HG02763 (cell line): ENCODE measurements at regions not wholly inside any gene's neighbourhood (a gene's known extent, or its start where the extent isn't known, plus 50 kb on each side); places are given as distances from the start of the nearest gene placed in this dataset.

Experiments used
- ATAC-seq: cut with Tn5 transposase; IDR thresholded peaks from one replicate; pipeline ENCODE4 v1.9.1; 2021; ENCODE audit warnings: mild to moderate bottlenecking, moderate library complexity; ENCODE audit not compliant: unreplicated experiment

DNA sequence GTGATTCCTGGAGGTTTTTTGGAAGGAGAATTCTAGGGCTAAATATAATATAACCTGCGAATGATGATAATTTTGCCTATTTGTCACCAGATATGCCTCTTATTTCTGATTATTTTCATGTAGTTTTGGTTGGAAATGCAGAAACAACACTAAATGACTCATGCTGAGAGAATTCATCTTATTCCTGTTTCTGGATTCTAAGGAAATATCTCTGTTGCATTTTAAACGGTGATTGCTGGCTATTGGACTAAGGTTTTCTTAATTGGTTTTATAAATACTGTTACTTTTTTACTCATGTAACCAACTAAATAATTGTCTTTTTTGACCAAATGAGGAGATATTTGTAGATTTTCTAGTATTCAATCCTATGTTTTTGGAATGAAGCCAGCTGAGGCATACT is 204.9 kb upstream of the NPSR1 start:
- no peak for ATAC-seq

DNA sequence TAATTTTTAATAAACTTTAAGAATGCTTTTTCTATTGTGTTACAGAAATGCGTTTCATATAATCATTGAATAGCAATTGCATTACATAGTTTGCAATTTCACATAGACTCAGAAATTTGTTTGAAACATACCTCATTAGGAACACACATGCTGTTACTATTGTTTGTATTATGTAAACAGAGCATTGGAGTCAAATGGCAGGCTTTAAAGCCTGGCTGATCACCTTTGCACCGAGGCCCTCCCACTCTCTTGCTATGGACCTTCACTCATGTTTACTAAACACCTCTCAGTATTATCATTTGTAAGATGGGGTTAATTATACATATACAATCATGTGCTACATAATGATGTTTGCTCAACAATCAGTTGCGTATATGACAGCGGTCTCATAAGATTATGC is 203.6 kb upstream of the NPSR1 start:
- ATAC-seq, result no peak

DNA sequence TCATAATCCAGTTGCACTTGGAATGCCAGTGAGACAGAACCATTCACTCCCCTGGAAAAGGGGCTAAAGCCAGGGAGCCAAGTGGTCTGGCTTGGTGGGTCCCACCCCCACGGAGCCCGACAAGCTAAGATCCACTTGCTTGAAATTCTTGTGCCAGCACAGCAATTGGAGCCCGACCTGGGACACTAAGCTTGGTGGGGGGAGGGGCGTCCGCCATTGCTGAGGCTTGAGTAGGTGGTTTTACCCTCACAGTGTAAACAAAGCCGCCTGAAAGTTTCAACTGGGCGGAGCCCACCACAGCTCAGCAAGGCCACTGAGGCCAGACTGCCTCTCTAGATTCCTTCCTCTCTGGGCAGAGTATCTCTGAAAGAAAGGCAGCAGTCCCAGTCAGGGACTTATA is 200.7 kb upstream of the NPSR1 start:
- ATAC-seq, result no peak

DNA sequence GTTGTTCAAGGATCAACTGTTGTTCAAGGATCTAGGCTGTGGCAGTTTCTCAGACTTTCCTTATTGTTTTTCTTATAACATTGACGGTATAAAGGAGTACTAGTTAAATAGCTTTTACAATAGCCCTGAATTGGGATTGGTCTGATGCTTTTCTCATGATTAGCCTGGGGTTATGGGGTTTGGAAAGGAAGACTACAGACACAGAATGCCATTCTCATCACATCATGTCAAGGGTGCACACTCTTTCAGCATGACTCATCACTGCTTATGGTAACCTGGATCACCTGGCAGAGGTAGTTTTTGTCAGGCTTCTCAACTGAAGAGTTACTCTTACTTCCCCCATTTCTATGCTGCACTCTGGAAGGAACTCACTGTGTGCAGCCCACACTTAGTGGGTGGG is 194.2 kb upstream of the NPSR1 start:
- no peak for ATAC-seq

DNA sequence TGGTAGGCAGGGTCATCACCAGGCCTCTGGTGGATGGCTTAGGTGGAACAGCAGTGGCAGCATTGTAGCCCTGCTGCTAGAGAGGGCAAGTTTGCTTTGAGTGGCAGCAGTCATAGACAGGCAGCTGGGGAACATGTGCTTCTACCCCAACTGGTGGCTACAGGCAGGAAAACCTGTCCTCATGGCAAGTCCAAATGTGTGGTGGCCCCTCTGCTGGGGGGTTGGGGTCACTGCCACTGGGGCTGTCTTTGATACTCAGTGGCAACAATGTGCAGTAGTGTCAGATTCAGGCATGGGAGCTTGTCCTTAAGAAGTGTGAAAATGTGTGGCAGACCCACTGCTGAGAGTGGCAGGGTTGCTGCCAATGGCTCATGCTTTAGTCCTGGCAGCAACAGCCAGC is 186.2 kb upstream of the NPSR1 start:
- no peak for ATAC-seq

DNA sequence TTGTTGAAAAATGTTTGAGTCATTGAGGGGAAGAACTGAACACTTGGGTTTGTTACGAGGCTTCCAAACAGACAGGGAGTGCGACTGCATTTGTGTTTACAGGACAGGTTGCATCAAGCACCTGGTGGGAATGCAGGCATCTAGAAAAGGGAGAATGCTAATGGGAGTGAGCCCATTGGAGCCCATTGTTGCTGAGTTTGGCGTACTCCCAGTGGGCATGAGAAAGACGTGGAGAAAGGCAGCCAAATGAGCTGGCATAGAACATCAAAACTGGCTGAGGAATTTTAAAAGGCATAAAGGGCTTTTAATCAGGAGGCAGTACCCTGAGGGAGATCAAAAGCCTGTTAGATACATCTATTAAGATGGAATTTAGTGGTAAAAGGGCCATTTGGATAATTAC is 171.6 kb upstream of the NPSR1 start:
- ATAC-seq, result no peak

DNA sequence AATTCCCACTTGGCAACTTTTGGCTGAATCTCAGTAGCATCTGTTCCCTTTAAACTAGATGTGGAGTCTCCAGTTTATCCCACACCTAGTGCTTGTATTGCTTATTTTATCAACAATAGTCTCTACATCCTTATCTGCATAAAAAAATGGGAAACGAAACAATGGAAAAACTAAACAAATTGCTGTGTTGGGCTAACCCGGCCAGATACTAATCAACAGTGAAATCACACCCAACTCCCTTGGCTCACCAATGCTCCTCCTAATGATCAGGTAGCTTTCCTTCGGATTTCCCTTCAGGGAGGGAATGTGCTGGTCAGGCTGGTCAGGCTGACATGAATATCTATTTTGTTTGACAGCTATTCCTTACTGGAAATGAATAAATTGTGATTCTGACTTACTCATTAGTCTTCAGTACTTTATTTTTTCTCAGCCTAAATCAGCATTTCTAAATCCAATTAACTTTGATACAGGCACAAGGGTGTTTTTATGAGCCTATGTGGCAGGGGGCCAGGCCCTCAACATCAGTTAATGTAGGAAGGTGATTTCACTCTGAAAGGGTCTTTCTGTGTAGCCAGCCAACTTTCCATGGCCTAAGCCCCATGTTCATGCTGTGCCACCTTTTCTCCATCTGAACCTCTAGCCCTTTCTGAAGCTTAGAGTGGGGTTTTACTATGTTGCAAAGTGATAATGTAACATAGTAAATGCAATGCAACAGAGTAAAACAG is 170.5 kb upstream of the NPSR1 start:
- ATAC-seq, result no peak

DNA sequence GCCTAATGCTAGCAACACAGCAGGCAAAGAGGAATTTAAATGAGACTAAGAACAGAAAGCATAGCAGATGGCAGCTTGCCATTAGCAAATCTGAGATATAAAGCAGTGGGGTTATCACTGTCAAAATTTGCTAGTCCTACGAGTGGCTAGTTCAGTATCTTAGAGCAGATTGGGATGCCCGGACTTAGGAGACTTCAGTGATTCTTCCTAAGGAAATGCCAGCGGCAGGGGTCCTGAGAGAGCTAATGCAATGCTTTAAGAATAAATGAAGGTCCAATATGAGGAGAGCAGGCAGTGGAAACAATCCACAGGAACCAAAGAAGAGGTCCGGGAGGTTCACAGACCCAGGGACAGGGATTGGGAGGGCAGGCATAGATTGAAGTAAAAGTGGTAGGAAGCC is 169.3 kb upstream of the NPSR1 start:
- ATAC-seq, result no peak

DNA sequence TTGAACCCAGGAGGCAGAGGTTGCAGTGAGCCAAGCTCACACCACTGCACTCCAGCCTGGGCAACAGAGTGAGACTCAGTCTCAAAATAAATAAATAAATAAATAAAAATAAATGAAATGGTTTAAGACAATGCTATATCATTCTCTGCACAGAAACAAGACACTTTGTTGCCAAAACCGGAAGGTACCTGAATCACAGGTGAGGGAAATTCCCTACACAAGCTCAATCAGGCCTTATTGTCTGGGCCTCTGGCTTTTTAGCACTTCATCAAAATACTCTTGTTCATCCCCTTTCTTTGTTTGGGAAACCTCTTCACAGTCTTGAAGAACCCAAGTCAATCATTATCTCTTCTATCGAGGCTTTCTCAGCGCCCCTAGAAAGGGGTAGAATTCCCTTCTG is 166.1 kb upstream of the NPSR1 start:
- no peak for ATAC-seq

DNA sequence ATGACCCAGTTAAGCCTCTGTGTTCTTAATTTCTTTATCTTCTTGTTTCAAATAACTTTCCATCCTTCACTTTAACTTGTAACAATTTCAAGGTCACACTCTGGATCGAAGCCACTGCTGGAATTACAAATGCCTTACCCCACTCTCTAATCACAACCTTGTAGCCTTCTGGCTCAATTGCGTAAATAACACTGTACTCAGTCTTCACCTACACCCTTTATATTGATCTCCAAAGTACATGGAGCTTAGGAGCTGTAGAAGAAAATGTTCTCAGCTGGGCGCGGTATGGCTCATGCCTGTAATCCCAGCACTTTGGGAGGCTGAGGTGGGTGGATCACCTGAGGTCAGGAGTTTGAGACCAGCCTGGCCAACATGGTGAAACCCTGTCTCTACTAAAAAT is 164.3 kb upstream of the NPSR1 start:
- no peak for ATAC-seq

DNA sequence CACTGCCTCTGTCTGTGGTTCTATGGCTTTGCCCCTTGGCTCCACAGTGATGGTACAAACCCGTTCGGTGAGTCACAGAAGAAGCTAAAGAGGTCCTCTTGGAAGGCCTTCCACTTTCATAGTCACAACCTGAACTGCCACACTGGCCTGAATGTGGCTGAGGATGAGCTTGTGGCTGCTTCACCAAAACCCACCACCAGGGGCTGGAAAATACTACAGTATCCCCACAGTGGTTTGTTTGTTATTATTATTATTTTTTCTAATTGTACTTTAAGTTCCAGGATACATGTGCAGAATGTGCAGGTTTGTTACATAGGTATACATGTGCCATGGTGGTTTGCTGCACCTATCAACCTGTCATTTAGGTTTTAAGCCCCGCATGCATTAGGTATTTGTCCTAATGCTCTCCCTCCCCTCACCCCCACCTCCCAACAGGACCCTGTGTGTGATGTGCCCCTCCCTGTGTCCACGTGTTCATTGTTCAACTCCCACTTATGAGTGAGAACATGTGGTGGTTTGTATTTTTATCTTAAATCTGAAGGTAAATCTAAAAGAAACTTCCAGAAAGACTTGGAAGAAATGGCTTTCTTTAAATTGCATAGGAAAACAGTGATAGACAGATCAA is 160.8 kb upstream of the NPSR1 start:
- ATAC-seq, result no peak

DNA sequence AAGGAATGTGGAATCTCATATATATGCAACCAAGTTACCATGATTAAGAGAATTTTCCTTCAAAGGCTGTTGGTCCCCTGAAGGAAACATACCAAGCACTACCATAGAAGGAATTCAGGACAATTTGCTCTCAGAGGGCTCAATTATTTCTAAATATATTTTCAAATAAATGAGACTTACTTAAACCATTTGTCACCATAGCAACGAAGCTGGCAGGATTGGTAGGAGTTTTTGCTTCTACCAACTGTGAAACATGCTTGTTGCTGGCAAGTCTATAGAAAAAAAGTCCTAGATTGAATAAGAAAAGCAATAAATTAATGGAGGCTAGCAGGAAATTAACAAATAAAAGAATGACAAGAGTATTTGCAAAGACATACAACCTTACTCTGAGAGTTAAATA is 156.9 kb upstream of the NPSR1 start:
- no peak for ATAC-seq

DNA sequence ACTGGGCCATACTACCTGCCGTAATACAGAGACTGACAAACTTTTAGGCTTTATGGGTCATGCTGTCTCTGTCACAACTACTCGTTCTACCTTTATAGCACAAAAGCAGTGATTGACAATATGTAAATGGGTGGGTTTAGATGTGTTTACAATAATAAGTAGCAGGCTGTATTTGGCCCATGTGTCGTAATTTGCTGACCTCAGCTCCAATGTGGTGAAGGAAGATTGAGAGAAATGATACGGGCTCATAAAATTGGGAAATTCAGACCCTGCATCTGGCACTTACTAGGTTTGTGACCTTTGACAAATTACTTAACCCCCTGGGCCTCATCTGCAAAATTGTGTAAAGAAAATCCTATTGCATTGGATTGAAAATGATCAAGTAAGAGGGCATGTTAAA is 150.8 kb upstream of the NPSR1 start:
- no peak for ATAC-seq

DNA sequence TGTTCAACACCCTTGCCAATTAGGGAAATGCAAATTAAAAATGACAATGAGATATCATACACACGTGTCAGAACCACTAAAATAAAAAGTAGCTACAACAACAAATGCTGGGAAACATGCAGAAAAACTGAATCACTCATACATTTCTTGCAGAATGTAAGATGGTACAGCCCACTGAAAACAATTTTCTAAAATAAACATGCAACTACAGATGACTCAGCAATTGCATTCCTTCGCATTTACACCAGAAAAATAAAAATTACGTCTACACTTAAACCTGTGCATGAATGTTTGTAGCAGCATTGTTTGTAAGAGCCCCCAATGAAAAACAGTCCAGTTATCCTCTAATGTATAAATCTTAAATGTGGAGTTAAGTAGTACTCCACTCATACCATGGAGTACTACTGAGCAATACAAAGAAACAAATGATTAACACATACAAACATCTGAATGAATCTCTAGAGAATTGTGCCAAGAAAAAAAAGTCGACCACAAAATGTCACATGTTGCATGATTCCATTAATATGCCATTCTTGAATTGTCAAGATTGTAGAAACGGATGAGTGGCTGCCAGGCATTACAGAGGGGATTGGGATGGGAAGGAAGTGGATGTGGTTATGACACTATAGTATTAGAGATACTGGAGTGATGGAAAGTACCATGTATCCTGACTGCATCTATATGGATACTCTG is 134.6 kb upstream of the NPSR1 start:
- no peak for ATAC-seq

DNA sequence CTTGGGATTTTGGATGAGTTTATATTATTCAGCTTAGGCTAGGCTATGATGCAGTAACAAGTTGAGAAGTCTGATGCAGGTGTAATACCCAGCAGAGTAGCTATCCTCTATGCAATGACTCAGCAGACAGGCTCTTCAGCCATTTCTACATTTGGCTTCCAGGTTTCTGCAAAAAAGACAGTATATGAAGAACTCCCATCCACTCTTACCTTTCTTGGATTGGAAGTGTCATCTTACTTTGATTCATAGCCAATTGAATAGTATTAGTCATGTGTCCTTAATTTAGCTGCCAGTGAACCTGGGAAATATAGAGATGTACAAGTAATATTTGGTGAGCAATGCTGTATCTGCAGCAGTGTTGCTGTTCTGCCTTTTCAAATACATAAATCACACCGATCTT is 127.8 kb upstream of the NPSR1 start:
- no peak for ATAC-seq

DNA sequence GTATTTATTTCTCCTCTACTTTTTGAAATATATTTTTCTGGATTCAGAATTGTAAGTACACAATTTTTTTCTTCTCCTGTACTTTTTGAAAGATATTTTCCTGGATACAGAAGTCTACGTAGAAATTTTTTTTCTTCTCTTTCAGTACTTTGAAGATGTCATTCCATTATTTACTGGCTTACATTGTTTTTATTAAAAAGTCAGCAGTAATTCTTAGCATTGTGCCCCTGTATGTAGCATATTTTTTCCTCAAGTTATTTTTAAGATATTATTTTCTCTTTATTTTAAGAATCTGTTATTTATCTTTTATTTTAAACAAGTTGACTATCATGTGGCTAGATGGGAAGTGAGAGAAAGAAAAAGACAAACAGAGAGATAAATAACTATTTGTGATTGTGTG is 119.0 kb upstream of the NPSR1 start:
- no peak for ATAC-seq

DNA sequence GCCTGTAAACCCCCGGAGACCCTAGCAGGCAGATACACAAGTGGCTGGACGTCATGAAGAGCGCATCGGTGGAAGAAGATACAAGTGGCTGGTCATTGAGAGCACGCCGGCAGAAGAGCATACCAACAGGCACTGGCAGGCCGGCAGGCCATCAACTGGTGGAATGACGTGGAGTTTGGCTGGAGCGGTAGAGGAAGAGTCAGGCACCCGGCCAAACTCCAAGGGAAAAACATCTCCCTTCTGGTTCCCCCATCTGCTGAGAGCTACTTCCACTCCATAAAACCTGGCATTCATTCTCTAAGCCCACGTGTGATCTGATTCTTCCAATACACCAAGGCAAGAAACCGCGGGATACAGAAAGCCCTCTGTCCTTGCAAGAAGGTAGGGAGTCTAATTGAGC is 113.4 kb upstream of the NPSR1 start:
- no peak for ATAC-seq

DNA sequence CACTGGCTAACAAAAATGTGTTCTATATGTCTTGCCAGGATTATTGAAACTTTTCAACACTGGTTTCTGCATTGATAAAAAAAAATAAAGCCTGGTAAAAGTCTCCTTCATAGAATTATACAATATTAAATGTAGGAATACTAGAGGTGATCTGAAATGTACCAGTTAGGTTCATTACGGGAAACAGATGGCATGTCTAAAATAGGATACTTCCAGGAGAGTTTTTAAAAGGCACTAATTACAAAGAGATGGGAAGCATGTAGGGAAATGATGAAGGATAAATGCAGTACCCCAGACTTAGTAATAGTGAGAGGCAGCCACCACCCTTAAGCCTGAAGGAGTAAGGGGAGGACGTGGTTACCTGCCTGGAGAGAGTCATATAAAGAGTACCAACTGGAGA is 107.0 kb upstream of the NPSR1 start:
- no peak for ATAC-seq

DNA sequence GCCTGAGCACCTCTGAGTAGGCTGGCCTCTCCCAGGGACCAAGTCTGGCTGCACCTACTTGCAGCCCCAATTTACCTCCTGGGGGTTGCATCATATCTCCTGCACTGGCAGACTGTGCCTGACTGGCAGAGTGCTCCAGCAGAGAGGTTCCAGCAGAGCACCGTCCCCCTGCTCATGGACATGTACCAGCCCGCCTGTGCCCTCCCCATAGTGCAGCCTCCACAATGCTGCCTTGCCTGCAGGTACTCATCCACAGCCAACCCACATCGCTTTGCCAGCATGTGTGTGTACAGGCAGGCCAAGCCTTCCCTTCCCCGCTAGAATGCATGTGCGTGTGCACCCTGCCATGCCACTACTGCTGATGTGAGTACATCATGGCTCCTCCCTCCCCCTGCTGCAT is 105.5 kb upstream of the NPSR1 start:
- no peak for ATAC-seq

DNA sequence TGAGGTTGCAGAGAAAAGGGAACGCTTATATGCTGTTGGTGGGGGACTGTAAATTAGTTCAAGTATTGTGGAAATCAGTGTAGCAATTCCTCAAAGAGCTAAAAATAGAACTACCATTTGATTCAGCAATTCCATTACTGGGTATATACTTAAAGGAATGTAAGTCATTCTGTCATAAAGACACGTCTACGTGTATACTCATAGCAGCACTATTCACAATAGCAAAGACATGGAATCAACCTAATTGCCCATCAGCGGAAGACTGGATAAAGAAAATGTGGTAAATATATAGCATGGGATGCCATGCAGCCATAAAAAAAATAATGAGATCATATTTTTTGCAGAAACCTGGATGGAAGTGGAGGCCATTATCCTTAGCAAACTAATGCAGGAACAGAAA is 100.0 kb upstream of the NPSR1 start:
- ATAC-seq, result no peak

DNA sequence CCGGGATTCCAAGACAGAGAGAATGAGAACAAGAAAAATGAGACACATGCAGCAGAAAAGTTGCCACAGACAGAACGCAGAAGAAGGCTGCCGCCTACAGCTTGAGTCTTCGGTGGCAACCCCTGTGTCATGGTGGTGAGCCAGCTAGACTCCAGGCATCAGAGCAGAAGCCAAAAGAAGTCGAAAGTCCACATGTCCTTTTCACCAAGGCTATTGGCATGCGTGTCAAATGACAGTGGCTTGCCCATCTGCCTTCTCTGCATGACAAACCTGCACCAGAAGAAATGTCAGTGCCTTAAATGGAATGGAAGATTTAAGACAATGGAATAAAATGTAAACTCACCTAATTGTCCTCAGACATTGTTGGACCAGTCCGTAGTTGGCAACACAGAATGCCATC is 93.9 kb upstream of the NPSR1 start:
- no peak for ATAC-seq

DNA sequence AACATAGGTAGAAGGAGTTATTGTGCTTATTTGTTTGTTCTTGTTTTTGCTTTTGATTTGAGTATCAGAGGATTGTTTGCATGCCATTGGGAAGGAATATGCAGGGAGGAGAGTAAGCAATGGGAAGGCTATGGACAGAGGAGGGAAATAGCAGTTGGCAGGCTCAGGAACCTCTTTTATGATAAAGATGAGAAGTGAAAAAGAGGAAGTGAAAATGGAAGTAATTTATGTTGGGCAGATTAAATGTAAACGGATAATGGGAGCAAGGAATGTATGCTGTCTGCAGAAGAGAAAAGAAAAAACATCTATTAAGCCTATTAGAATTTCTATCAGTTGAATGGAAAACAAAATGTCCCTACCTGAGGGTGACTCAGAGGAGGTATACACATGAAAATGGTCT is 90.1 kb upstream of the NPSR1 start:
- no peak for ATAC-seq
